DOHH2 (cell line): ENCODE measurements at regions not wholly inside any gene's neighbourhood (a gene's known extent, or its start where the extent isn't known, plus 50 kb on each side); places are given as distances from the start of the nearest gene placed in this dataset.

ENCODE experiments used
- H3F3A ChIP-seq: fragments of 200-600 bp; sonication (generic), shearing (Covaris generic); 2 replicates; pipeline ENCODE4 v1.6.0; 2016; ENCODE audit warnings: antibody characterized with exemption, mild to moderate bottlenecking; ENCODE audit not compliant: control insufficient read depth, insufficient read depth
- H3K27ac ChIP-seq: fragments of 200-600 bp; sonication (generic); 2 replicates; pipeline ENCODE4 v1.5.1; 2014; ENCODE audit warnings: low read depth, mild to moderate bottlenecking, low read length, moderate library complexity
- H3K27me3 ChIP-seq: fragments of 200-600 bp; sonication (generic); 2 replicates; pipeline ENCODE4 v1.6.1; 2014; ENCODE audit warnings: mild to moderate bottlenecking, low read length, mixed read lengths; ENCODE audit not compliant: control insufficient read depth
- H3K36me3 ChIP-seq: fragments of 200-600 bp; sonication (generic); 2 replicates; pipeline ENCODE4 v1.6.1; 2014; ENCODE audit warnings: mild to moderate bottlenecking, low read length, moderate library complexity, mixed read lengths; ENCODE audit not compliant: control insufficient read depth
- H3K4me1 ChIP-seq: fragments of 200-600 bp; sonication (generic); 2 replicates; pipeline ENCODE4 v1.6.1; 2014; ENCODE audit warnings: mild to moderate bottlenecking, low read length, mixed read lengths; ENCODE audit not compliant: control insufficient read depth
- H3K4me2 ChIP-seq: fragments of 200-600 bp; sonication (generic); 2 replicates; pipeline ENCODE4 v1.6.0; 2014; ENCODE audit warnings: mild to moderate bottlenecking, low read length, moderate library complexity
- H3K4me3 ChIP-seq: fragments of 200-600 bp; sonication (generic); 2 replicates; pipeline ENCODE4 v1.5.1; 2014; ENCODE audit warnings: mild to moderate bottlenecking, low read length, mixed read lengths
- H3K79me2 ChIP-seq: fragments of 200-600 bp; sonication (generic); 2 replicates; pipeline ENCODE4 v1.6.1; 2014; ENCODE audit warnings: mild to moderate bottlenecking, low read length, mixed read lengths; ENCODE audit not compliant: control insufficient read depth
- H3K9me2 ChIP-seq: fragments of 200-600 bp; sonication (generic); replicated peaks from 2 replicates; pipeline ENCODE4 v1.6.1; 2014; ENCODE audit warnings: mild to moderate bottlenecking, low read length, mixed read lengths; ENCODE audit not compliant: control insufficient read depth
- H3K9me3 ChIP-seq: fragments of 200-600 bp; sonication (generic); 2 replicates; pipeline ENCODE4 v1.6.1; 2014; ENCODE audit warnings: antibody characterized with exemption, low read length, mixed read lengths; ENCODE audit not compliant: control insufficient read depth, insufficient read depth
- H4K20me1 ChIP-seq: fragments of 200-600 bp; sonication (generic); 2 replicates; pipeline ENCODE4 v1.6.0; 2014; ENCODE audit warnings: low read depth, mild to moderate bottlenecking, antibody characterized with exemption, low read length, moderate library complexity; ENCODE audit not compliant: control insufficient read depth, insufficient read depth
- CTCF ChIP-seq: fragments of 200-600 bp; sonication (generic); IDR thresholded peaks from one replicate; pipeline ENCODE4 v1.5.1; 2014; ENCODE audit warnings: antibody characterized with exemption, mild to moderate bottlenecking, low read depth, low read length; ENCODE audit not compliant: poor library complexity, severe bottlenecking
- EZH2phosphoT487 ChIP-seq: fragments of 200-600 bp; sonication (generic); IDR thresholded peaks from 2 replicates; pipeline ENCODE4 v1.6.1; 2017; ENCODE audit warnings: borderline replicate concordance, mild to moderate bottlenecking, antibody characterized with exemption, low read length, moderate library complexity, mixed read lengths

- no peak overlapping the region for H3K27ac ChIP-seq
- no peak for TF ChIP-seq CTCF
- TF ChIP-seq EZH2phosphoT487, result no peak
These were observed 401.5 kb upstream of the DIPK2B start for GRCh38 chrX:45602151-45602550.

GRCh38 chrX:45601052-45601451 is 400.4 kb upstream of the DIPK2B start:
- Histone ChIP-seq H3K4me3 (no peak overlapping the region), H3K9me3 (no peaks in the 10 kb centered on the region), H3K27ac (no peak overlapping the region), H3K79me2 (no peaks in the 10 kb centered on the region), H3F3A (no peaks in the 10 kb centered on the region), H4K20me1 (no peaks in the 10 kb centered on the region), H3K4me1 (no peaks in the 10 kb centered on the region), H3K4me2 (no peak overlapping the region), H3K9me2 (no peaks in the 10 kb centered on the region), H3K27me3 (no peaks in the 10 kb centered on the region), H3K36me3 (no peaks in the 10 kb centered on the region)
- TF ChIP-seq CTCF (no peak), EZH2phosphoT487 (no peak)

More at GRCh38 chrX:45602151-45602550, 401.5 kb upstream of the DIPK2B start:
- Histone ChIP-seq H3K36me3 (no peaks in the 10 kb centered on the region), H3K9me2 (no peaks in the 10 kb centered on the region), H4K20me1 (no peaks in the 10 kb centered on the region), H3K9me3 (no peaks in the 10 kb centered on the region), H3K27me3 (no peaks in the 10 kb centered on the region), H3F3A (no peaks in the 10 kb centered on the region), H3K79me2 (no peaks in the 10 kb centered on the region), H3K4me1 (no peaks in the 10 kb centered on the region), H3K4me3 (no peak overlapping the region), H3K4me2 (no peak overlapping the region)

GRCh38 chrX:45598861-45599260 is 398.2 kb upstream of the DIPK2B start:
- Histone ChIP-seq H3K79me2 (no peaks in the 10 kb centered on the region), H3F3A (no peaks in the 10 kb centered on the region)

More at GRCh38 chrX:45598861-45599260, 398.2 kb upstream of the DIPK2B start:
- no peaks in the 10 kb centered on the region for H3K9me3 ChIP-seq
- no peaks in the 10 kb centered on the region for H3K9me2 ChIP-seq
- no peaks in the 10 kb centered on the region for H3K4me1 ChIP-seq
- no peaks in the 10 kb centered on the region for H3K36me3 ChIP-seq
- no peak overlapping the region for H3K4me3 ChIP-seq
- no peaks in the 10 kb centered on the region for H3K27me3 ChIP-seq
- no peak overlapping the region for H3K4me2 ChIP-seq
- H4K20me1 ChIP-seq, result no peaks in the 10 kb centered on the region
- no peak overlapping the region for H3K27ac ChIP-seq
- TF ChIP-seq CTCF (no peak), EZH2phosphoT487 (no peak)
